ENCODE measurements at regions not wholly inside any gene's neighbourhood (a gene's known extent, or its start where the extent isn't known, plus 50 kb on each side); places are given as distances from the start of the nearest gene placed in this dataset.
A peak's percentile ranks its signal among the peaks of the same experiment; 100 is the strongest.

GRCh38 chr21:18191139-18191538 is 53.5 kb upstream of the CHODL start:
- DNase-seq (ENCODE audit: low read depth in 2 of 2), result no peak

GRCh38 chr21:18178509-18178908 is 66.1 kb upstream of the CHODL start:
- DNase-seq (ENCODE audit: low read depth in 2 of 2), result no peak

GRCh38 chr21:18174370-18174769 is 70.3 kb upstream of the CHODL start:
- no peak for DNase-seq (ENCODE audit: low read depth in 2 of 2)

GRCh38 chr21:18170829-18171228 is 73.8 kb upstream of the CHODL start:
- DNase-seq (ENCODE audit: low read depth in 2 of 2), result no peak

GRCh38 chr21:18170221-18170620 is 74.4 kb upstream of the CHODL start:
- no peak for DNase-seq (ENCODE audit: low read depth in 2 of 2)

GRCh38 chr21:18168108-18168507 is 76.5 kb upstream of the CHODL start:
- no peak for DNase-seq (ENCODE audit: low read depth in 2 of 2)

GRCh38 chr21:18164933-18165332 is 79.7 kb upstream of the CHODL start:
- DNase-seq (ENCODE audit: low read depth in 2 of 2), result no peak

- DNase-seq (ENCODE audit: low read depth in 2 of 2), result no peak
Measured at GRCh38 chr21:18164483-18164882, 80.2 kb upstream of the CHODL start.

GRCh38 chr21:18163956-18164355 is 80.7 kb upstream of the CHODL start:
- no peak for DNase-seq (ENCODE audit: low read depth in 2 of 2)

- no peak for DNase-seq (ENCODE audit: low read depth in 2 of 2)
Measured at GRCh38 chr21:18161841-18162240, 82.8 kb upstream of the CHODL start.

- DNase-seq (ENCODE audit: low read depth in 2 of 2), result no peak
Measured at GRCh38 chr21:18157406-18157805, 87.2 kb upstream of the CHODL start.

- DNase-seq (ENCODE audit: low read depth in 2 of 2), result peak in 1 of 2 experiments; percentile 13
Measured at GRCh38 chr21:18155508-18156193, 89.0 kb upstream of the CHODL start.

GRCh38 chr21:18153063-18153462 is 91.6 kb upstream of the CHODL start:
- peak in 1 of 2 experiments; percentile 9 for DNase-seq (ENCODE audit: low read depth in 2 of 2)

GRCh38 chr21:18152371-18152770 is 92.3 kb upstream of the CHODL start:
- DNase-seq (ENCODE audit: low read depth in 2 of 2), result no peak

- DNase-seq (ENCODE audit: low read depth in 2 of 2), result no peak
Measured at GRCh38 chr21:18151046-18151445, 93.6 kb upstream of the CHODL start.

GRCh38 chr21:18148401-18148800 is 96.2 kb upstream of the CHODL start:
- no peak for DNase-seq (ENCODE audit: low read depth in 2 of 2)

GRCh38 chr21:18147678-18148077 is 97.0 kb upstream of the CHODL start:
- DNase-seq (ENCODE audit: low read depth in 2 of 2), result no peak

- no peak for DNase-seq (ENCODE audit: low read depth in 2 of 2)
Measured at GRCh38 chr21:18146820-18147219, 97.8 kb upstream of the CHODL start.

GRCh38 chr21:18144339-18144738 is 100.3 kb upstream of the CHODL start:
- no peak for DNase-seq (ENCODE audit: low read depth in 2 of 2)

- no peak for DNase-seq (ENCODE audit: low read depth in 2 of 2)
Measured at GRCh38 chr21:18142655-18143054, 102.0 kb upstream of the CHODL start.

GRCh38 chr21:18138507-18138906 is 106.1 kb upstream of the CHODL start:
- DNase-seq (ENCODE audit: low read depth in 2 of 2), result peak in 1 of 2 experiments; percentile 5

- no peak for DNase-seq (ENCODE audit: low read depth in 2 of 2)
Measured at GRCh38 chr21:18129526-18129925, 115.1 kb upstream of the CHODL start.

- no peak for DNase-seq (ENCODE audit: low read depth in 2 of 2)
Measured at GRCh38 chr21:18118566-18118965, 126.1 kb upstream of the CHODL start.

- DNase-seq (ENCODE audit: low read depth in 2 of 2), result no peak
Measured at GRCh38 chr21:18117176-18117575, 127.5 kb upstream of the CHODL start.

Measured in fibroblast of skin of left quadriceps (primary cell).